NCI-H1048 (cell line): ENCODE measurements at regions not wholly inside any gene's neighbourhood (a gene's known extent, or its start where the extent isn't known, plus 50 kb on each side); places are given as distances from the start of the nearest gene placed in this dataset.

Experiments
- DNase-seq: peaks from one replicate; lab custom pipeline; 2025; lab: John Stamatoyannopoulos, UW

- no peak for DNase-seq
These were observed 454.1 kb upstream of the IL12A start for GRCh38 chr3:159534496-159534895.

DNA sequence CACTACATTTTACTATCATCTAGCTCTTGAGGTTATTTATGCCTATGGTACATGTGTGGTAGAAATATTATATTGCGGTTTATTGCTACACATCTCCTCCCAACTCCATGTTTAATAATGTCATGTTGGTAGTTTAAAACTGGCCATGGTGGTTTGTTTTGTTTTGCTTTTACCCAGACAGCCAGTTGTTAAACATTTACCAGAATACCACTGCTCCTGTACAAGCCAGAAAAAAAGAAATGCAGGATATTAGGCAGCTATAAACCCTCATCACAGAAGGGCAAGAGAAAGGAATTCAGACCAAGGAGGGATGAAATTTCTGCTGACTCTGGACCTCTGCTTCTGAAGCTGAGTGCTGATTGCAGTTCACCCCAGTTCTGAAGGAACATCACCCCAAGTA lies 451.8 kb upstream of the IL12A start:
- no peak for DNase-seq

- no peak for DNase-seq
These were observed 450.1 kb upstream of the IL12A start for GRCh38 chr3:159538507-159538906.

GRCh38 chr3:159540882-159541495 lies 447.6 kb upstream of the IL12A start:
- DNase-seq, result no peak

- DNase-seq, result no peak
These were observed 439.8 kb upstream of the IL12A start for GRCh38 chr3:159548675-159549335.

DNA sequence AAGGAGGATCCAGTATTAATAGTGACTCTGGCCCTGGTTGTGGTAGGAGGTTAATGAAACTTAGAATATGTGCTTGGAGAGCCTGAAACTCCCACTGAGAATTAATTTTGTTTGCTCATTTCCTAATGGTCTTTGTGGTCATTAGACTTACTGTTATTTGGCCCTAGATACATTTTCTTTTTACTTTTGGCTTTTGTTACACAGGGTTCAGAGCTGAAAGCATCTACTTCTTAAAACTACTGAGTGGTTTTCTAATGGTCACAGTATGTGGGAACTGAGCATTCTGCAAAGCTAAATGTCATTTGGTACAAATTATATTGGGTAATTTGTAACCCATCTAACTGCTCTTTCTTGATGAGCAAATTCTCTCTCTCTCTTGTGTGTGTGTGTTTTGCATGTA lies 433.4 kb upstream of the IL12A start:
- DNase-seq, result no peak

DNA sequence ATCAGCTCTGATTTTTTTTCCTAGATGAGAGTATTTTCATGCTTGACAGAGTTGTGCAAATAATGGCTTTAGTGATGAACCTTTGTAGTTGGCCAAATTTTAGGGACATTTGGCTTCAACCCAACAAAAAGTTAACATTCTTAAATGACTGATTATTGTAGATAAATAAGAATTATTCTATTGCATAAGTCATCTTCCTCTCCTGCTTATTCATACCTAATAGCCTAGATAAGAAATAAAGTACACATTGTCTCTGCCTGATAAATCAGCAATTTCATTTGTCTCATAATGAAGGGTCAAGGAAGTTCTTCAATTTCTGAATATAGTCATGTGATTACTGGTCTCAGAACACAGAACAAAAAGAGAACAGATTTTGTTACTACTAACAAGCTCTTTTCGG lies 428.9 kb upstream of the IL12A start:
- DNase-seq, result no peak

DNA sequence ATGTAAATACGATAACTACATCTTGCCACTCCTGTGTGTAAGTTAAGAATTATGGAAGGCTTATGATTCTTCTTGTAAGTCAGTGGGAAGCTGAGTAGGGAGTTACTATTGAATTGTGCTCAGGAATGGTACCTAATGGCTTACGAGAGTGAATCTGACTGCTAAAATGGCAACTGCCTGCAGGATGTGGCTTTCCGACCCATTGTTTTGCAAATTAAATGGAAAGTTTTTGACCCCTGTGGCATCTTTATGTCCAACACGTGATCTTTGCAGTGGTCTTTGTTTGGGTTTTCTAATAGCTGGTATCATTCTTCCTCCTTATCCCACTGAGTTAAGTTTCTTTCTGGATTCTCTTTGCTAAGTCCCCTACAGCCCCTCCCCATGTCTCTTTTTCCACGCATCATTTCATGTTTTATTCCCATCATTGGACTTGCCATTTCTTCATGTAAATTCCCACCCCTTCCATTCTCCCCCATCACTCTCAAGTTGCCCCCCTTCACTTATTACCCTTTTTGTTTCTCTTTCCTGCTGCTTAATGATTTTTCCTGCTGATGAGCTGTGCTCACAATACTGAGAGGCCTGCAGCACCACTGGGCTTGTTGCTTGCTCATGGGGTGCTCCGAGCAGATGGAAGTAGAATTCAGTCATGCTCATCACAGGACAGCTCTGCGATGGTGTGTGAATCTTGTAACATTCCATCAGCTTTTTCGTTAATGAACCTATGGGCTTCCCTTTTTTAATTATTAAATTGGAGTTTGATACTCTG lies 428.2 kb upstream of the IL12A start:
- DNase-seq, result no peak

- no peak for DNase-seq
These were observed 423.3 kb upstream of the IL12A start for GRCh38 chr3:159565313-159565712.

DNA sequence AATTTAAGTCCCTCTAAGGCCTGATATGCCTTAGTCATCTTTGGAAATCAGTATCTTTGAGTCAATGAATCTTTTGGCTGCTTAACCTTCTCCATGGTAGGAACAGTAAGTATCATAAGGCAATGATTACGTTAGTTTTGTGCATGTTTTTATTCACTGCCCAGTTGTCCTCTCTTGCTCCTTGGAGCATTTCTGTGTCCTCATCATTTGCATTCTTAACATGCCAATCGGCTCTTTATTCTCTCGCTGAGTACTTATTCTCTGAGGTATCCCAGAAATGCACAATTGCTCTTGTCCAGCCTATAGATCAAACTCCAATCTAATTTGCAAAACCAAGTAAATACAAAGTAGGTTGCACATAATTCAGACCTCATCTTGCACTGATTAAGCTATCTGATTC lies 405.0 kb upstream of the IL12A start:
- DNase-seq, result no peak

GRCh38 chr3:159584421-159584820 lies 404.2 kb upstream of the IL12A start:
- no peak for DNase-seq

- DNase-seq, result no peak
These were observed 401.9 kb upstream of the IL12A start for GRCh38 chr3:159586571-159587202.

DNA sequence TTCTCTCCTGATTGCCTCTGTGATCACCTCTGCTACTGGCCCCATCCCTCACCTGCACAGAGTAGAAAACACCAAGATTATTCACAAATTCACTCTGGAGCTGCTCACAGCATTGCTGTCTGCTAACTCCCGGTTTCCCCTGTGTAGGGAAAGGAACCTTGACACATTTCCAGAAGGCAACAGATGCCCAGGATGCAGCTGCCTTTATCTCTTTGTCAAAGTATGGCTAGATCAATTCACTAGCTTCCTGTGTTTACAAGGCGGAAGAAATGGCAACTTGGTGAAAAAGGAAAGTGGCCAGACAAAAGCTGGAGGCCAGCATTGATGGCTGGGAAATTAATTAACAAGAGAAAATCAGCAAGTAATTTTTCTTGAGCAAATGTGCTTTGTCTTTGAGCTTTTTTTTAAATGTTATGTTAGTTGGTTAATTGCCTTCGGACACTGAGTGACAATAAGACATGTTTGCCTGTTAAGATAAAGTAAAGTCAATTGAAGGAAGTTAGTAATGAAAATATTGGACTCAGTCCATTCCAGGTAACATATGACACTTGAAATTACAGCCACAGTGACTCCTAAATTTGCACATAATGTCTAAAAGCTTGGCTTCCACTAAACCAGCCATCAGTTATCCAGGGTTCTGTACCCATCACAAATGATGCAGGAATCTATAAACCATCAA lies 394.6 kb upstream of the IL12A start:
- no peak for DNase-seq

GRCh38 chr3:159600291-159600690 lies 388.3 kb upstream of the IL12A start:
- no peak for DNase-seq

- no peak for DNase-seq
These were observed 384.5 kb upstream of the IL12A start for GRCh38 chr3:159604151-159604581.

- DNase-seq, result no peak
These were observed 383.5 kb upstream of the IL12A start for GRCh38 chr3:159605101-159605500.

DNA sequence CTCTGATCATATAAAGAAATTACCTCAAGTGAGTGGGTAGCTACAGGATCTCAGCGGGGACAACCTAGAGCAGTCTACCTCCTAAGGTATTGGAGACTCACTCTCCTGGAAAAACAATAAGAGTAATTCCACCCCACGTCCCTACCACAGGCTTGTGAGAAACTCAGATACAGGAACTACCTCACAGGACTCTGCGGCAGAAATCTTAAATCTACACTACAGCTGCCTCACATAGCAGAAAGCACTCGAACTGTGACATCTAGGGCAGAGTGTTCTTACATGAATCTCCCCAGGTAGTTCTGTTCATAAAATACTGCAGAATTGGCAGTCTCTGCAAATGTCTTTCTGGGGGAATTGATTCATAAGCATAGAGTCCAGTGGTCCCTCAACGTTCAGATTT lies 382.9 kb upstream of the IL12A start:
- no peak for DNase-seq

GRCh38 chr3:159607856-159608255 lies 380.8 kb upstream of the IL12A start:
- DNase-seq, result no peak

DNA sequence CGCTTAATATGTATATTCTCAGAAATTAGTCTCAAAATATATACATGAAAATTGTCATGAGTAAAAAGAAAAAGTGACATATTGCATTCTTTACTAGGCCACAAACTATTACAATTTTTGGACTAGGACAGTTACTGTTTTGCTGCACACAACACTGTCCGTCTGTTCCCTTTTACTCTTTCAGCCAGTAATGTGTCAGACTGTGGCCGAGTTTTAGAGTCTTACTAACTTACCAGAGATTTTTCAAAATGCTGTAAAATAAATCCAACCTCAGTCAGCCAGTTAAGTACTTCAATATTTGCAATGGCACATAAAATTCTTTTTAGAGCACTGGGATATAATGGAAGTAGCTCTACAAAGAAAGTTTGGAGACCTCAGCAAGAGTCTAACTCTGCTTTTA lies 380.3 kb upstream of the IL12A start:
- no peak for DNase-seq

- no peak for DNase-seq
These were observed 379.0 kb upstream of the IL12A start for GRCh38 chr3:159609625-159610024.

GRCh38 chr3:159616234-159616825 lies 372.3 kb upstream of the IL12A start:
- DNase-seq, result no peak

DNA sequence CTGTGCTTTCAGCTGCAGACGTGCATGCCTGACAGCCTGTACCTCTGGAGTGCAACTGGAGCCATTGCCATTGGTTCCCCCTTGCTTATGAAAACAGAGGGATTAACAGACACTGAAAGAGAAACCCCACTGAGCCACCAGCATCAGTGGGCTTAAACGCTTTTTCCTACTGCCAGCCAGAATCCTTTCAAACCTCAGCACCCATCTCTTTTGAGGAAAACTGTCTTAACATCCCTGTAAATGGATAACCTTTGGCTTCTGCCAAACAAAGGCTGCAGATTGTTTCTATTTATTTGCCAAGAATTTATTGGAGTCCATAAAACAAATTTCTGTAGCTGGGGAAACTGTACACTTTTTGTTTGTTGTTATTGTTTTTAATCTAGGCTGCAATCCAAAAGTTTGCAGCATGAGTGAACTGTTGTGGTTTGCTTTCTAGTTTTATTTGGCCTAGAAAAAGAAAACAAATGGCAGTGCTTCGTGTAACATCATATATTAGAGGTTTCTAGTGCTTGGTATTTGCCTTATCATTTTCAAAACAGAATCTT lies 369.2 kb upstream of the IL12A start:
- no peak for DNase-seq
